D721Med (cell line): ENCODE measurements at regions not wholly inside any gene's neighbourhood (a gene's known extent, or its start where the extent isn't known, plus 50 kb on each side); places are given as distances from the start of the nearest gene placed in this dataset.

Experiments
- DNase-seq: peaks from one replicate; pipeline ENCODE4 v3.0.0; 2011; ENCODE audit warnings: low spot score; ENCODE audit not compliant: insufficient read length
- FAIRE-seq: peaks from 2 replicates; lab custom pipeline; 2011; peaks lifted over from hg19 to GRCh38; lab: Jason Lieb, UNC
- CTCF ChIP-seq: IDR thresholded peaks from 2 replicates; pipeline ENCODE4 v1.5.1; 2012; ENCODE audit warnings: mild to moderate bottlenecking, control low read depth; ENCODE audit not compliant: insufficient read depth; ENCODE audit errors: missing control alignments

GRCh38 chr1:162924179-162924578 is 63.2 kb upstream of the CCDC190 start:
- no peak for TF ChIP-seq CTCF
- FAIRE-seq = no peak
- no peak for DNase-seq

GRCh38 chr1:162922201-162922600 is 61.2 kb upstream of the CCDC190 start:
- TF ChIP-seq CTCF = no peak
- DNase-seq = no peak
- no peak for FAIRE-seq

DNA sequence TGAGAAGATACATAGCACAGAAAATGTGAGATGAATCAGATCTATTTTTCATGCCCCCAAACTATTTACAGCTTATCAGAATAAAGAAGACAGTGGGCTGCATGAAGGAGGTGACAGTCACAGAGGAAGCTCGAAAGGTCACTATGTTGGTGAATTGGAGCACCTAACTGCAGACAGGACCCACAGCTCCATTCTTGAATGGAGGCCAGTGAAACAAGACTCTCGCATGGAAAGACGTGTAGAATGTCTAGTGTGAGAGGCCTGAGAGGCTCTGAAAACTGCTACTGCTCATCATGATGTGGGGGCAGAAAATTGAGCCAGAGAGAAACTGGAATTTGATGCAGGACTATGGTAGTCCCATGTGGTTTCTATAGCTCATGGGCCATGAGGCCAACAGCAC is 60.3 kb upstream of the CCDC190 start:
- FAIRE-seq = no peak

GRCh38 chr1:162919034-162919433 is 58.1 kb upstream of the CCDC190 start:
- TF ChIP-seq CTCF = no peak
- DNase-seq (no peak), FAIRE-seq (no peak)

More for the DNA sequence above, 60.3 kb upstream of the CCDC190 start:
- TF ChIP-seq CTCF = no peak
- DNase-seq = no peak

GRCh38 chr1:162918151-162918754 is 57.3 kb upstream of the CCDC190 start:
- DNase-seq = no peak
- no peak for FAIRE-seq
- no peak for TF ChIP-seq CTCF

DNA sequence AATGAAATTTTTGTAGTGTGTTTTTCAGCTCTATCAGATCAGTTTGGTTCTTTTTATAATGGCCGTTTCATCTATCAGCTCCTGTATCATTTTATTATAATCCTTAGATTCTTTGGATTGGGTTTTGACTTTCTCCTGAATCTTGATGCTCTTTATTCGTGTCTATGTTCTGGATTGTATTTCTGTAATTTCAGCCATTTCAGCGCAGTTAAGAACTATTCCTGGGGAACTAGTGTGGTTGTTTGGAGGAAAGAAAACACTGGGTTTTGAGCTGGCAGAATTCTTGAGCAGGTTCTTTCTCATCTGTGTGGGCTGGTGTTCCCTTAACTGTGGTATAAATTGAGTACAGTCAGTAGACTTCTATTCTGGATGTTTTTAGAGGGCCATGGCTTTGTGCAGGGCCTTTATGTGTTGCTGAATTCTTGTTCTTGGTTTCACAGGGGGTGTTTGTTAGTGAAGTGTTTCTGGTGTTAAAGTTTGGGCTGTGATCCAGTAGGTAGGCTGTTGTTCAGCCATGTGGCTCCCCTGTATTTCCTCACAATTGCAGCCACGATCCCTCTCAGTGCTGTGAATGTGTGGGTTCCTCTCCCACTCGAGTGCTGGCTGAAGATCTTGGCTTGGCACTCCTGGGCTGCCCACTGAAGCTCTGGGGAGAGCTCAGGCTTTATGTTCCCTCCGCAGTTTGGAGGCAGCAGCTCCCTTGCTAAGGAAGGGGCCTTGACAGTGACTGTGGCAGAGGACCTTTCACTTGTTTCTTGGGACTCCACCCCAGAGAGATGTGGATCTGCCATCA is 56.0 kb upstream of the CCDC190 start:
- no peak for TF ChIP-seq CTCF
- DNase-seq = no peak
- FAIRE-seq = no peak

- no peak for FAIRE-seq
These were observed 55.4 kb upstream of the CCDC190 start for GRCh38 chr1:162916407-162916806.

More at GRCh38 chr1:162916407-162916806, 55.4 kb upstream of the CCDC190 start:
- TF ChIP-seq CTCF = no peak
- no peak for DNase-seq
